ENCODE measurements at regions not wholly inside any gene's neighbourhood (a gene's known extent, or its start where the extent isn't known, plus 50 kb on each side); places are given as distances from the start of the nearest gene placed in this dataset.

DNA sequence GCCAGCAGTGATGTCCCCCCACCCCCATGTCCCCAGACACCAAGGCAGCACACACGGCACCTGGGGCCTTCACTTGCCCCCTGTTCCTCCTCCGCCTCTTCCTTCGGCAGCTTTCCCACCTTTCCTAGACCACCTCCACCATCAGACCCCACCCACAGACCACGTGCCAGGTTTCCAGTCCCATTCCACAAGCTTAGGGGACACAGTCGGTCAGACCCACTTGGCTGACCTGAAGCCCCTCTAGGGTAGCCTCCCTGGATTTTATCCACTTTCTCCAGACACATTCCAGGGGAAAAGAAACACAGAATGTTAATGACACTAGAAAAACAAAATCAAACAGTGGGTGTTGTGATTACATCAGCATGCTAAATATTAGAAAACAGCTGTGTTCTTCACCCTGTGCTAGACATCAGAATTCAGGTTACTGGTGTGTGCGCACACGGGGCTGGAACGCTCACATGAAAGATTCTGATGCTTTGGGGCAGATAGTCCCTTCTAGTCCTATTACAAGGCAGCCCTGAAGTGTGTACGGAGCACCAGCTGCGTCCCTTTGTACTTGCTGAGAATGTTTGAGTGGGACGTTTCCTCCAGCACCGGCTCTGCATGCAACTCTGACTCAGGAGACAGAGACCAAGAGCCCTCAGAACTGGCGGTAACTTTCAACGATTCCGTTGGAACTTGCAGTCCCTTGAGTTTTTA, 75.5 kb upstream of the PPP2R2D start:
- no peaks in the 10 kb centered on the region for H3K36me3 ChIP-seq (ENCODE audit: insufficient read depth in 1 of 2, low read depth in 1 of 2)
- H3K27ac ChIP-seq = no peak overlapping the region
- H3K9me3 ChIP-seq = no peaks in the 10 kb centered on the region
- no peak overlapping the region for H3K4me3 ChIP-seq
- WGBS, 3 donors = 28 to 30% (median 30%) methylated on average over 15 of the region's 15 CpGs
- no peaks in the 10 kb centered on the region for H3K4me1 ChIP-seq
- intact Hi-C loops (cut with DNase I) = no loop called here
- no peak for ATAC-seq
- peaks cover 0 to 5% (median 0%) of the 10 kb centered on the region in 3 donors for H3K27me3 ChIP-seq (ENCODE audit: insufficient read depth in 3 of 3, low read length in 2 of 3)
- TF ChIP-seq, protein P1, sequence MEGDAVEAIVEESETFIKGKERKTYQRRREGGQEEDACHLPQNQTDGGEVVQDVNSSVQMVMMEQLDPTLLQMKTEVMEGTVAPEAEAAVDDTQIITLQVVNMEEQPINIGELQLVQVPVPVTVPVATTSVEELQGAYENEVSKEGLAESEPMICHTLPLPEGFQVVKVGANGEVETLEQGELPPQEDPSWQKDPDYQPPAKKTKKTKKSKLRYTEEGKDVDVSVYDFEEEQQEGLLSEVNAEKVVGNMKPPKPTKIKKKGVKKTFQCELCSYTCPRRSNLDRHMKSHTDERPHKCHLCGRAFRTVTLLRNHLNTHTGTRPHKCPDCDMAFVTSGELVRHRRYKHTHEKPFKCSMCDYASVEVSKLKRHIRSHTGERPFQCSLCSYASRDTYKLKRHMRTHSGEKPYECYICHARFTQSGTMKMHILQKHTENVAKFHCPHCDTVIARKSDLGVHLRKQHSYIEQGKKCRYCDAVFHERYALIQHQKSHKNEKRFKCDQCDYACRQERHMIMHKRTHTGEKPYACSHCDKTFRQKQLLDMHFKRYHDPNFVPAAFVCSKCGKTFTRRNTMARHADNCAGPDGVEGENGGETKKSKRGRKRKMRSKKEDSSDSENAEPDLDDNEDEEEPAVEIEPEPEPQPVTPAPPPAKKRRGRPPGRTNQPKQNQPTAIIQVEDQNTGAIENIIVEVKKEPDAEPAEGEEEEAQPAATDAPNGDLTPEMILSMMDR (IDR thresholded peaks at IDR 0.05) = no peak
- DNase-seq = no peak

GRCh38 chr10:131825960-131826650, 74.7 kb upstream of the PPP2R2D start:
- no peak overlapping the region for H3K27ac ChIP-seq
- DNase-seq (no peak), ATAC-seq (no peak)
- no peaks in the 10 kb centered on the region for H3K4me1 ChIP-seq
- intact Hi-C loops (cut with DNase I) = no loop called here
- 48 to 49% (median 49%) methylated on average over 15 of the region's 15 CpGs for WGBS, 3 donors
- H3K36me3 ChIP-seq (ENCODE audit: insufficient read depth in 1 of 2, low read depth in 1 of 2) = no peaks in the 10 kb centered on the region
- H3K27me3 ChIP-seq (ENCODE audit: insufficient read depth in 3 of 3, low read length in 2 of 3) = peaks cover 0 to 11% (median 7%) of the 10 kb centered on the region in 3 donors
- H3K4me3 ChIP-seq = no peak overlapping the region
- TF ChIP-seq, protein P1 (IDR thresholded peaks at IDR 0.05) = no peak
- no peaks in the 10 kb centered on the region for H3K9me3 ChIP-seq

- H3K4me1 ChIP-seq = no peaks in the 10 kb centered on the region
- no peak overlapping the region for H3K27ac ChIP-seq
- DNase-seq (peak in 1 of 2 donors; percentile 26), ATAC-seq (no peak)
- no peaks in the 10 kb centered on the region for H3K36me3 ChIP-seq (ENCODE audit: insufficient read depth in 1 of 2, low read depth in 1 of 2)
- intact Hi-C loops (cut with DNase I) = no loop called here
- WGBS, 3 donors = 74 to 82% (median 78%) methylated on average over 14 of the region's 14 CpGs
- H3K4me3 ChIP-seq = no peak overlapping the region
- TF ChIP-seq, protein P1 (IDR thresholded peaks at IDR 0.05) = no peak
- peaks cover 0 to 12% (median 7%) of the 10 kb centered on the region in 3 donors for H3K27me3 ChIP-seq (ENCODE audit: insufficient read depth in 3 of 3, low read length in 2 of 3)
- H3K9me3 ChIP-seq = no peaks in the 10 kb centered on the region
These were observed 71.5 kb upstream of the PPP2R2D start for GRCh38 chr10:131829156-131829930.

- WGBS, 3 donors = 78 to 86% (median 84%) methylated on average over 13 of the region's 13 CpGs
- no peak overlapping the region for H3K27ac ChIP-seq
- H3K4me3 ChIP-seq = no peak overlapping the region
- DNase-seq = peak in 1 of 2 donors; percentile 27
- H3K36me3 ChIP-seq (ENCODE audit: insufficient read depth in 1 of 2, low read depth in 1 of 2) = no peaks in the 10 kb centered on the region
- peaks cover 0 to 16% (median 7%) of the 10 kb centered on the region in 3 donors for H3K27me3 ChIP-seq (ENCODE audit: insufficient read depth in 3 of 3, low read length in 2 of 3)
- TF ChIP-seq, protein P1 (IDR thresholded peaks at IDR 0.05) = no peak
- intact Hi-C loops (cut with DNase I) = no loop called here
- no peaks in the 10 kb centered on the region for H3K9me3 ChIP-seq
- no peak for ATAC-seq
- no peaks in the 10 kb centered on the region for H3K4me1 ChIP-seq
These were observed 70.2 kb upstream of the PPP2R2D start for GRCh38 chr10:131830446-131831130.
